ENCODE measurements at regions not wholly inside any gene's neighbourhood (a gene's known extent, or its start where the extent isn't known, plus 50 kb on each side); places are given as distances from the start of the nearest gene placed in this dataset.

DNA sequence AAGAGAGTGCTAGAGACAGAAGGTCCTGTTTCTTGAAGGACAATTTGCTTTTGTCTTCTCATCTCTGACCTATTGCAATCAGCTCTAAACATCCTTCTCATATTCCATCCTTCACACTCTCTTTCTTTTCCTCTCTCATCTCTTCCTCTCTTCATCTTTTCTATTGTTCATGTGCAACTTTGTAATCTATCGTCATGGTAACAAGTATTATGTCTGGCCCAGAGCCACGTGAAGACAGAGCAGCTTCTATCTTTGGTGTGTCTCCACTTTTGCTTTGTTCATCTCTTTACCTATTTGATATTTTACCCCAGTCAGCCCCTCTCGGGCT lies 104.9 kb upstream of the ABCB5 start:
- TF ChIP-seq, protein P1, sequence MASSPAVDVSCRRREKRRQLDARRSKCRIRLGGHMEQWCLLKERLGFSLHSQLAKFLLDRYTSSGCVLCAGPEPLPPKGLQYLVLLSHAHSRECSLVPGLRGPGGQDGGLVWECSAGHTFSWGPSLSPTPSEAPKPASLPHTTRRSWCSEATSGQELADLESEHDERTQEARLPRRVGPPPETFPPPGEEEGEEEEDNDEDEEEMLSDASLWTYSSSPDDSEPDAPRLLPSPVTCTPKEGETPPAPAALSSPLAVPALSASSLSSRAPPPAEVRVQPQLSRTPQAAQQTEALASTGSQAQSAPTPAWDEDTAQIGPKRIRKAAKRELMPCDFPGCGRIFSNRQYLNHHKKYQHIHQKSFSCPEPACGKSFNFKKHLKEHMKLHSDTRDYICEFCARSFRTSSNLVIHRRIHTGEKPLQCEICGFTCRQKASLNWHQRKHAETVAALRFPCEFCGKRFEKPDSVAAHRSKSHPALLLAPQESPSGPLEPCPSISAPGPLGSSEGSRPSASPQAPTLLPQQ (tag by site-specific recombination; IDR thresholded peaks at IDR 0.05): no peak
- TF ChIP-seq ZNF423 (tag by site-specific recombination; IDR thresholded peaks at IDR 0.05) (no peak), KLF7 (tag by site-specific recombination; IDR thresholded peaks at IDR 0.05; ENCODE audit: borderline replicate concordance) (no peak), ZBTB1 (tag by site-specific recombination; IDR thresholded peaks at IDR 0.05) (no peak), MYNN (tag by site-specific recombination; IDR thresholded peaks at IDR 0.05; ENCODE audit: borderline replicate concordance) (no peak)
- TF ChIP-seq, protein P2, sequence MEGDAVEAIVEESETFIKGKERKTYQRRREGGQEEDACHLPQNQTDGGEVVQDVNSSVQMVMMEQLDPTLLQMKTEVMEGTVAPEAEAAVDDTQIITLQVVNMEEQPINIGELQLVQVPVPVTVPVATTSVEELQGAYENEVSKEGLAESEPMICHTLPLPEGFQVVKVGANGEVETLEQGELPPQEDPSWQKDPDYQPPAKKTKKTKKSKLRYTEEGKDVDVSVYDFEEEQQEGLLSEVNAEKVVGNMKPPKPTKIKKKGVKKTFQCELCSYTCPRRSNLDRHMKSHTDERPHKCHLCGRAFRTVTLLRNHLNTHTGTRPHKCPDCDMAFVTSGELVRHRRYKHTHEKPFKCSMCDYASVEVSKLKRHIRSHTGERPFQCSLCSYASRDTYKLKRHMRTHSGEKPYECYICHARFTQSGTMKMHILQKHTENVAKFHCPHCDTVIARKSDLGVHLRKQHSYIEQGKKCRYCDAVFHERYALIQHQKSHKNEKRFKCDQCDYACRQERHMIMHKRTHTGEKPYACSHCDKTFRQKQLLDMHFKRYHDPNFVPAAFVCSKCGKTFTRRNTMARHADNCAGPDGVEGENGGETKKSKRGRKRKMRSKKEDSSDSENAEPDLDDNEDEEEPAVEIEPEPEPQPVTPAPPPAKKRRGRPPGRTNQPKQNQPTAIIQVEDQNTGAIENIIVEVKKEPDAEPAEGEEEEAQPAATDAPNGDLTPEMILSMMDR (tag by site-specific recombination; IDR thresholded peaks at IDR 0.05): no peak
